Skeletal muscle tissue (tissue), 3 donors: ENCODE measurements at regions not wholly inside any gene's neighbourhood (a gene's known extent, or its start where the extent isn't known, plus 50 kb on each side); places are given as distances from the start of the nearest gene placed in this dataset.

Experiments used
- H3K27ac ChIP-seq: one replicate; pipeline ENCODE4 v1.7.0; 2013; ENCODE audit warnings: mild to moderate bottlenecking, low read depth, low read length, inconsistent platforms
- H3K27me3 ChIP-seq, 3 donors: one replicate each; pipeline ENCODE4 v1.7.0; 2013; ENCODE audit warnings: low read length in 3 of 3; ENCODE audit not compliant: control insufficient read depth in 3 of 3, insufficient read depth in 3 of 3
- H3K36me3 ChIP-seq, 3 donors: one replicate each; pipeline ENCODE4 v1.7.0; 2013; ENCODE audit warnings: low read length in 3 of 3; ENCODE audit not compliant: control insufficient read depth in 3 of 3, insufficient read depth in 3 of 3
- H3K4me1 ChIP-seq, 3 donors: one replicate each; pipeline ENCODE4 v1.7.0; 2013; ENCODE audit warnings: low read length in 3 of 3, mild to moderate bottlenecking in 3 of 3; ENCODE audit not compliant: control insufficient read depth in 3 of 3, insufficient read depth in 3 of 3
- H3K4me3 ChIP-seq, 3 donors: one replicate each; pipeline ENCODE4 v1.7.0; 2013; ENCODE audit warnings: low read length in 3 of 3
- H3K9ac ChIP-seq, 3 donors: one replicate each; pipeline ENCODE4 v1.7.0; 2013; ENCODE audit warnings: low read length in 3 of 3, mild to moderate bottlenecking in 3 of 3, moderate library complexity in 2 of 3, low read depth in 1 of 3
- H3K9me3 ChIP-seq, 3 donors: one replicate each; pipeline ENCODE4 v1.7.0; 2013; ENCODE audit warnings: low read length in 3 of 3; ENCODE audit not compliant: control insufficient read depth in 3 of 3
- donor health status: Osteomylitis.

DNA sequence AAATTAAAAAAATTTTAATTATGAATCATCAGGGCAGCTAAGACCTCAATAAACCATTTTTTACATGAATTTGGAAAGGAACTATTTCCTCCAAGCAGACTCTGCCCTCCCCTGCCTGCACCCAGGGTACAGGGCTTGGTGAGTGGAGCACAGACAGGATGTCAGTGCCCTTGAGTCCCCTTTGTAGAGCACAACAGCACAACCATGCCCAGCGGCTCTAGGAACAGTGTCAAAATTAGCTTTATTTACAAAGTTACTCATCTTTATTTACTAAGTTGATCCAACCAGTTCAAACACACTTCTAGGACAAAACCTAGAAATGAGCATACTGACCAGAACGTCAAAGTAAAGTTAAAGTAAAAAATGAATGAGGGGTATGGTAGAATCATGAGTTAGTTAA lies 90.6 kb upstream of the TSC22D2 start:
- Histone ChIP-seq H3K27ac (no peak overlapping the region), H3K9ac (no peak overlapping the region), H3K4me1 (no peaks in the 10 kb centered on the region), H3K36me3 (no peaks in the 10 kb centered on the region), H3K9me3 (no peaks in the 10 kb centered on the region), H3K4me3 (no peak overlapping the region), H3K27me3 (no peaks in the 10 kb centered on the region)

GRCh38 chr3:150315721-150316120 lies 92.4 kb upstream of the TSC22D2 start:
- Histone ChIP-seq H3K4me1 (no peaks in the 10 kb centered on the region), H3K9me3 (no peaks in the 10 kb centered on the region), H3K9ac (no peak overlapping the region), H3K4me3 (no peak overlapping the region), H3K27ac (no peak overlapping the region), H3K36me3 (no peaks in the 10 kb centered on the region), H3K27me3 (no peaks in the 10 kb centered on the region)

DNA sequence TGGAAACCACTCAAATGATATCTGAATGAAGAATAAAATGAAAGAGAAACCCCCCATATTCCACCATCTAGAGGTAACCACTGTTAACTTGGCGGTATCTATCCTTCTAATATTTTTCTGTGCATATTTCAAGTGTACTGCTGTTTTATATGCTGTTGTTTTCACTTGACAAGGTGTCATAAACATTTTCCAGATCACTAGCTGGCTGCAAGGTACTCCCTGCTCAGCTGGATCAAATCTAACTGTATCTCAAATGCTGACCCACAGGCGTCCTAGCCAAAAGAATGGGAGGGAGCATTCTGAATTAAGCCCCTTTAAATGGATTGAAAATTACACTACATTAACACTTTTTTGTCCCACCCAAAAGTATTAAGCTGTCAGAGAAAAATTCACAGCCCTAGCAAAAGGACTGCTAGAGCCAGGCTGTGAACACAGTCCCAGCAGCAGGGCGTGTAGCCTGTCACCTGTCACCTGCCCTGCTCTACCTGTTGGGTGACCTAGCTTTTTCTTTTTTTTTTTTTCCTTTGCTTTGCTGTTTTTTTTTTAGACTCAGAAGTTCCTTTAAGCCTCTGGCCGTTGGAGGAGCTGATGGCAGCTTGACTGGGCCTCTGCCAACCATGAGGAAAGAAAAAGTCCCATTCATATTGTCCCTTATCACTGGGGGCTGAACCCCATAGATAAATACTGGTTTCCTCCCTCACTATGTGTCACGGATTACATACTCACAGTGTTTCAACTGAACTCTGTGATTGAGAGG lies 93.7 kb upstream of the TSC22D2 start:
- no peak overlapping the region for H3K9ac ChIP-seq
- no peaks in the 10 kb centered on the region for H3K36me3 ChIP-seq
- no peaks in the 10 kb centered on the region for H3K9me3 ChIP-seq
- H3K4me1 ChIP-seq: no peaks in the 10 kb centered on the region
- no peak overlapping the region for H3K27ac ChIP-seq
- H3K4me3 ChIP-seq: no peak overlapping the region
- no peaks in the 10 kb centered on the region for H3K27me3 ChIP-seq

DNA sequence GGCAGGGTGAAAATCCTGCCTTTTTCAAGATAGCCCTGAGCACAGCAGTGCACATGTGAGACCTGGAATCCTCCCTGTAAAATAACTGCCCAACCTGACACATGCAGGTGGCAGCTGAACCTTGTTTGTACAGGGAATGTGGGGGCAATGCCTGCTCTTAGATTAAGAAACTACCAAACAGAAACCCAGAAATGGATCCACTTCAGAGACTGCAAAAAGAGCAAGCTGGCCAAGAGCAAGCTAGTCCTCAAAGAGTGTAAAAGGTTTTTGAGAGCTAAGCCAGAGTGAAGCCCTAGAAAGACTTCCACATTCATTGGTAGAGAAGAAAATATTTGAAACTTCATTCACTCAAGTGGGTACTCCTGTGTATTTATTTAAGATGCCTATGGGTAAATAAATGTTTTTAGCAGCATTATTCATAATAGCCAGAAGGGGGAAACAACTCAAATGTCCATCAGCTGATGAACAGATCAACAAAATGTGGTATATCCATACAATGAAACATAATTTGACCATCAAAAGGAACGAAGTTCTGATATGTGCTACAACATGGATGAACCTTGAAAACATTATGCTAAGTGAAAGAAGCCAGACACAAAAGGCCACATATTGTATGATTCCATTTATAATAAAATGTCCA lies 96.0 kb upstream of the TSC22D2 start:
- Histone ChIP-seq H3K27ac (no peak overlapping the region), H3K36me3 (no peaks in the 10 kb centered on the region), H3K27me3 (no peaks in the 10 kb centered on the region), H3K9ac (no peak overlapping the region), H3K4me1 (no peaks in the 10 kb centered on the region), H3K9me3 (no peaks in the 10 kb centered on the region), H3K4me3 (no peak overlapping the region)

DNA sequence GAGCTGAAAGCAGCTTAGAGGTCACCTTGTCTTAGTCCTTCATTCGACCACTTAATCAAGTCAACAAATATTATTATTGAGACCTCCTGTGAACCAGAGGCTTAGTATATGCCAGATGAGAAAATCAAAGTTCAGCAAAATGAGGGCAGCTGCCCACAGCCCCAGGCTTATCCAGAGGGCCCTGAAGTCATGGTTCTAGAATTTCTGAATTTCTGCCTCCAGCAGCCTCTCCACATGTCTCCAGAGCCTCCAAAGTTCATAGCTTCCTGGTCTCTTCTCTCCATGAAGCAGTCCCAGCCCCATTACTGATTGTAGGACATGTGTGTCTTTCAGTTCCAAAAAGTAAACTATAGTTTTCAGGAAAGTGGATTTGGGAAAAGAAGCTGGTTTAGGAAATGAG lies 96.9 kb upstream of the TSC22D2 start:
- Histone ChIP-seq H3K27ac (no peak overlapping the region), H3K9me3 (no peaks in the 10 kb centered on the region), H3K4me1 (no peaks in the 10 kb centered on the region), H3K36me3 (no peaks in the 10 kb centered on the region), H3K27me3 (no peaks in the 10 kb centered on the region), H3K9ac (no peak overlapping the region), H3K4me3 (no peak overlapping the region)

GRCh38 chr3:150309557-150309956 lies 98.5 kb upstream of the TSC22D2 start:
- Histone ChIP-seq H3K27ac (no peak overlapping the region), H3K4me3 (no peak overlapping the region), H3K27me3 (no peaks in the 10 kb centered on the region), H3K9ac (no peak overlapping the region), H3K4me1 (no peaks in the 10 kb centered on the region), H3K36me3 (no peaks in the 10 kb centered on the region), H3K9me3 (no peaks in the 10 kb centered on the region)

DNA sequence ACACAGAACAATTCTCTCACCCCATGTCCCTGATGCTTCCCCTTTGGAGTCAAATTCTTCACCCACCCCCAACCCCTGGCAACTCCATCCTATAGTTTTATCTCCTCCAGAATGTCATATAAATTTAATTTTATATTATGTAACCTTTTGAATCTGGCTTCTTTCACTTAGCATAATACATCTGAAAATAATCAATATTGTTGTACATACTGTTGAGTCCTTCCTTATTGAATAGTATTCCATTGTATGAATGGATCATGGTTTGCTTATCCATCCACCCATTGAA lies 98.9 kb upstream of the TSC22D2 start:
- no peaks in the 10 kb centered on the region for H3K4me1 ChIP-seq
- H3K9ac ChIP-seq: no peak overlapping the region
- H3K4me3 ChIP-seq: no peak overlapping the region
- no peaks in the 10 kb centered on the region for H3K9me3 ChIP-seq
- no peaks in the 10 kb centered on the region for H3K27me3 ChIP-seq
- no peaks in the 10 kb centered on the region for H3K36me3 ChIP-seq
- H3K27ac ChIP-seq: no peak overlapping the region

GRCh38 chr3:150308481-150309256 lies 99.4 kb upstream of the TSC22D2 start:
- H3K27me3 ChIP-seq: no peaks in the 10 kb centered on the region

GRCh38 chr3:150308037-150308319 lies 100.1 kb upstream of the TSC22D2 start:
- Histone ChIP-seq H3K9ac (no peak overlapping the region), H3K36me3 (no peaks in the 10 kb centered on the region), H3K27me3 (no peaks in the 10 kb centered on the region), H3K4me3 (no peak overlapping the region), H3K9me3 (no peaks in the 10 kb centered on the region), H3K27ac (no peak overlapping the region), H3K4me1 (no peaks in the 10 kb centered on the region)

More at GRCh38 chr3:150308481-150309256, 99.4 kb upstream of the TSC22D2 start:
- Histone ChIP-seq H3K9ac (no peak overlapping the region), H3K4me3 (no peak overlapping the region), H3K36me3 (no peaks in the 10 kb centered on the region), H3K27ac (no peak overlapping the region), H3K9me3 (no peaks in the 10 kb centered on the region), H3K4me1 (no peaks in the 10 kb centered on the region)

GRCh38 chr3:150307311-150308036 lies 100.6 kb upstream of the TSC22D2 start:
- no peaks in the 10 kb centered on the region for H3K9me3 ChIP-seq
- H3K9ac ChIP-seq: no peak overlapping the region
- no peaks in the 10 kb centered on the region for H3K36me3 ChIP-seq
- no peaks in the 10 kb centered on the region for H3K4me1 ChIP-seq
- H3K27ac ChIP-seq: no peak overlapping the region
- H3K27me3 ChIP-seq: no peaks in the 10 kb centered on the region
- H3K4me3 ChIP-seq: no peak overlapping the region
